GM23338 (cell line): ENCODE measurements at regions not wholly inside any gene's neighbourhood (a gene's known extent, or its start where the extent isn't known, plus 50 kb on each side); places are given as distances from the start of the nearest gene placed in this dataset.

ENCODE experiments used
- ATAC-seq: fragments of 200-7000 bp; cut with Tn5 transposase; 3 replicates; pipeline ENCODE4 v1.9.1; 2020
- DNase-seq: peaks from one replicate; pipeline ENCODE4 v3.0.0-alpha.2; 2015; ENCODE audit warnings: low spot score
- H2AFZ ChIP-seq: fragments of 200-600 bp; sonication (generic); 2 replicates; pipeline ENCODE4 v1.8.0; 2016; ENCODE audit warnings: antibody characterized with exemption, mild to moderate bottlenecking, moderate library complexity
- H3F3A ChIP-seq: fragments of 200-600 bp; sonication (generic); replicated peaks from 2 replicates; pipeline ENCODE4 v1.8.0; 2017; ENCODE audit warnings: antibody characterized with exemption, mixed run types, low read depth
- H3K27ac ChIP-seq: fragments of 200-600 bp; sonication (generic); 2 replicates; pipeline ENCODE4 v1.6.1; 2016; ENCODE audit warnings: low read depth
- H3K27me3 ChIP-seq: fragments of 200-600 bp; sonication (generic); 2 replicates; pipeline ENCODE4 v1.8.0; 2016; ENCODE audit warnings: mild to moderate bottlenecking, mixed run types, moderate library complexity; ENCODE audit not compliant: insufficient read depth
- H3K36me3 ChIP-seq: fragments of 200-600 bp; sonication (generic); 2 replicates; pipeline ENCODE4 v1.8.0; 2016; ENCODE audit warnings: mild to moderate bottlenecking; ENCODE audit not compliant: insufficient read depth
- H3K4me1 ChIP-seq: fragments of 200-600 bp; sonication (generic); 2 replicates; pipeline ENCODE4 v1.8.0; 2016; ENCODE audit warnings: mild to moderate bottlenecking, moderate library complexity; ENCODE audit not compliant: insufficient read depth
- H3K4me2 ChIP-seq: fragments of 200-600 bp; sonication (generic); 2 replicates; pipeline ENCODE4 v1.7.1; 2017; ENCODE audit warnings: mixed run types
- H3K4me3 ChIP-seq: fragments of 200-600 bp; sonication (generic); 2 replicates; pipeline ENCODE4 v1.6.1; 2016; ENCODE audit warnings: mixed run types
- H3K79me2 ChIP-seq: fragments of 200-600 bp; sonication (generic); replicated peaks from 2 replicates; pipeline ENCODE4 v1.8.0; 2017; ENCODE audit warnings: mild to moderate bottlenecking; ENCODE audit not compliant: insufficient read depth
- H3K9me2 ChIP-seq: fragments of 200-600 bp; sonication (generic); 2 replicates; pipeline ENCODE4 v1.8.0; 2017; ENCODE audit not compliant: insufficient read depth
- H4K20me1 ChIP-seq: fragments of 200-600 bp; sonication (generic); replicated peaks from 2 replicates; pipeline ENCODE4 v1.8.0; 2017; ENCODE audit warnings: mild to moderate bottlenecking; ENCODE audit not compliant: insufficient read depth
- H3K27ac Mint-ChIP-seq: 2 replicates; pipeline ENCODE4 v1.8.0; 2020; ENCODE audit warnings: inconsistent platforms, mild to moderate bottlenecking, moderate library complexity, mixed read lengths
- H3K27me3 Mint-ChIP-seq: 3 replicates; pipeline ENCODE4 v1.8.0; 2022; ENCODE audit warnings: low read depth, mild to moderate bottlenecking, moderate library complexity, mixed read lengths, inconsistent platforms; ENCODE audit not compliant: insufficient read depth, poor library complexity
- H3K36me3 Mint-ChIP-seq: 3 replicates; pipeline ENCODE4 v1.8.0; 2021; ENCODE audit warnings: low read depth, mild to moderate bottlenecking, inconsistent platforms, moderate library complexity, mixed read lengths
- H3K4me1 Mint-ChIP-seq: 3 replicates; pipeline ENCODE4 v1.8.0; 2020; ENCODE audit warnings: mild to moderate bottlenecking, inconsistent platforms, mixed read lengths
- H3K4me3 Mint-ChIP-seq: 3 replicates; pipeline ENCODE4 v1.8.0; 2021; ENCODE audit warnings: moderate library complexity, mild to moderate bottlenecking, inconsistent platforms, mixed read lengths
- H3K9me3 Mint-ChIP-seq: 3 replicates; pipeline ENCODE4 v1.8.0; 2020; ENCODE audit warnings: moderate library complexity, mild to moderate bottlenecking, inconsistent platforms, mixed read lengths
- CREB1 ChIP-seq: fragments of 250-450 bp; sonication (Bioruptor Pico); IDR thresholded peaks from 2 replicates; pipeline ENCODE4 v1.5.0; 2020; ENCODE audit warnings: low read depth, mild to moderate bottlenecking, moderate library complexity
- ETS1 ChIP-seq: IDR thresholded peaks from 2 replicates; pipeline ENCODE4 v1.6.1; 2016; ENCODE audit warnings: antibody characterized with exemption
- EZH2 ChIP-seq: fragments of 200-600 bp; sonication (generic); IDR thresholded peaks from one replicate; pipeline ENCODE4 v1.8.0; 2017; ENCODE audit warnings: antibody characterized with exemption, mild to moderate bottlenecking, low read depth; ENCODE audit not compliant: unreplicated experiment
- EZH2phosphoT487 ChIP-seq: fragments of 200-600 bp; sonication (generic); IDR thresholded peaks from one replicate; pipeline ENCODE4 v1.8.1; 2018; ENCODE audit warnings: antibody characterized with exemption; ENCODE audit not compliant: unreplicated experiment
- JUNB ChIP-seq: IDR thresholded peaks from one replicate; pipeline ENCODE4 v1.6.1; 2016; ENCODE audit warnings: antibody characterized with exemption; ENCODE audit not compliant: unreplicated experiment
- NANOG ChIP-seq: IDR thresholded peaks from 2 replicates; pipeline ENCODE4 v1.6.1; 2016; ENCODE audit warnings: antibody characterized with exemption, borderline replicate concordance
- REST ChIP-seq: IDR thresholded peaks from one replicate; pipeline ENCODE4 v1.6.1; 2018; ENCODE audit warnings: antibody characterized with exemption; ENCODE audit not compliant: unreplicated experiment
- ZNF114 ChIP-seq: fragments of 250-450 bp; sonication (Bioruptor Pico); IDR thresholded peaks from 2 replicates; pipeline ENCODE4 v1.5.0; 2020; ENCODE audit warnings: mild to moderate bottlenecking, moderate library complexity
- ZNF331 ChIP-seq: fragments of 250-450 bp; sonication (Bioruptor Pico); IDR thresholded peaks from 2 replicates; pipeline ENCODE4 v1.5.0; 2020; ENCODE audit warnings: low read depth, mild to moderate bottlenecking, moderate library complexity
- ZNF462 ChIP-seq: fragments of 250-450 bp; sonication (Bioruptor Pico); IDR thresholded peaks from 2 replicates; pipeline ENCODE4 v1.5.0; 2020; ENCODE audit warnings: mild to moderate bottlenecking, moderate library complexity

GRCh38 chr5:158256096-158256495, 397.2 kb upstream of the CLINT1 start:
- Mint-ChIP-seq H3K4me3 (no peak overlapping the region), H3K27me3 (no peaks in the 10 kb centered on the region), H3K27ac (no peak overlapping the region), H3K9me3 (no peaks in the 10 kb centered on the region), H3K36me3 (no peaks in the 10 kb centered on the region), H3K4me1 (no peaks in the 10 kb centered on the region)
- no peaks in the 10 kb centered on the region; the same call in 1 of the 2 replicates for H3K9me2 ChIP-seq
- no peaks in the 10 kb centered on the region for H4K20me1 ChIP-seq
- H3K27ac ChIP-seq: no peak overlapping the region
- no peaks in the 10 kb centered on the region for H3K79me2 ChIP-seq
- H3K4me3 ChIP-seq: no peak overlapping the region
- no peaks in the 10 kb centered on the region for H3K36me3 ChIP-seq
- H2AFZ ChIP-seq: no peak overlapping the region
- TF ChIP-seq ZNF114 (CRISPR knock-in tag): no peak
- TF ChIP-seq ZNF462: no peak
- no peak for TF ChIP-seq REST
- no peak for TF ChIP-seq ZNF331 (CRISPR knock-in tag)
- TF ChIP-seq EZH2: no peak
- TF ChIP-seq ETS1: no peak
- TF ChIP-seq JUNB: no peak
- no peak for TF ChIP-seq EZH2phosphoT487
- TF ChIP-seq CREB1 (CRISPR knock-in tag): no peak
- no peak for TF ChIP-seq NANOG
- H3F3A ChIP-seq: no peaks in the 10 kb centered on the region
- ATAC-seq (no peak), DNase-seq (no peak)
- no peaks in the 10 kb centered on the region for H3K27me3 ChIP-seq
- H3K4me1 ChIP-seq: no peaks in the 10 kb centered on the region
- H3K4me2 ChIP-seq: no peak overlapping the region
